Naive B cell (primary cell): ENCODE measurements at regions not wholly inside any gene's neighbourhood (a gene's known extent, or its start where the extent isn't known, plus 50 kb on each side); places are given as distances from the start of the nearest gene placed in this dataset.
"Not testable (repeated sequence)": the region's sequence is repeated elsewhere in the genome, so short reads cannot be mapped to it uniquely, and the experiment has no call there.

Experiments used
- ATAC-seq, 2 donors: fragments of 150-1000 bp; cut with Tn5 transposase; 2 replicates each; pipeline ENCODE4 v1.10.0; 2021; ENCODE audit warnings: low read depth in 2 of 2, mild to moderate bottlenecking in 2 of 2, moderate library complexity in 2 of 2
- DNase-seq: peaks from one replicate; pipeline ENCODE4 v3.0.0; 2022
- H3K27ac Mint-ChIP-seq, 6 donors: one replicate each; pipeline ENCODE4 v1.8.0; 2020 to 2022; ENCODE audit warnings: mild to moderate bottlenecking in 6 of 6, mixed read lengths in 6 of 6, moderate library complexity in 5 of 6, inconsistent platforms in 2 of 6
- H3K27me3 Mint-ChIP-seq, 3 donors: one replicate each; pipeline ENCODE4 v1.8.0; 2021 to 2022; ENCODE audit warnings: mixed read lengths in 3 of 3, mild to moderate bottlenecking in 1 of 3
- H3K36me3 Mint-ChIP-seq, 2 donors: one replicate each; pipeline ENCODE4 v1.8.0; 2020 to 2022; ENCODE audit warnings: mixed read lengths in 2 of 2, inconsistent platforms in 1 of 2, mild to moderate bottlenecking in 1 of 2
- H3K4me1 Mint-ChIP-seq, 3 donors: one replicate each; pipeline ENCODE4 v1.8.0; 2020 to 2022; ENCODE audit warnings: mixed read lengths in 3 of 3, inconsistent platforms in 1 of 3, mild to moderate bottlenecking in 1 of 3, moderate library complexity in 1 of 3
- H3K4me3 Mint-ChIP-seq, 8 donors: one replicate each; pipeline ENCODE4 v1.8.0; 2020 to 2022; ENCODE audit warnings: mild to moderate bottlenecking in 8 of 8, mixed read lengths in 8 of 8, moderate library complexity in 8 of 8, inconsistent platforms in 2 of 8
- H3K9me3 Mint-ChIP-seq, 7 donors: one replicate each; pipeline ENCODE4 v1.8.0; 2020 to 2022; ENCODE audit warnings: mixed read lengths in 7 of 7, mild to moderate bottlenecking in 5 of 7, inconsistent platforms in 2 of 7, moderate library complexity in 1 of 7

GRCh38 chr9:85162822-85163221, 493.3 kb downstream of the NTRK2 start:
- Mint-ChIP-seq H3K4me1 (no peaks in the 10 kb centered on the region), H3K27ac (no peak overlapping the region), H3K36me3 (no peaks in the 10 kb centered on the region), H3K9me3 (peaks cover 0 to 15% (median 1%) of the 10 kb centered on the region in 7 donors), H3K4me3 (no peak overlapping the region), H3K27me3 (no peaks in the 10 kb centered on the region)
- DNase-seq (no peak), ATAC-seq (no peak)

GRCh38 chr9:85160944-85161343, 491.4 kb downstream of the NTRK2 start:
- not testable (repeated sequence) for H3K4me1 Mint-ChIP-seq, H3K36me3 Mint-ChIP-seq, H3K27ac Mint-ChIP-seq, H3K4me3 Mint-ChIP-seq, DNase-seq, ATAC-seq, H3K27me3 Mint-ChIP-seq
- peaks cover 0 to 15% (median 1%) of the 10 kb centered on the region in 7 donors for H3K9me3 Mint-ChIP-seq

- Mint-ChIP-seq H3K4me1 (no peaks in the 10 kb centered on the region), H3K27ac (no peak overlapping the region), H3K27me3 (no peaks in the 10 kb centered on the region), H3K36me3 (no peaks in the 10 kb centered on the region), H3K9me3 (peaks cover 0 to 5% (median 1%) of the 10 kb centered on the region in 7 donors), H3K4me3 (no peak overlapping the region)
- ATAC-seq (no peak), DNase-seq (no peak)
Observed at GRCh38 chr9:85158512-85158911, 489.0 kb downstream of the NTRK2 start.

- ATAC-seq = no peak
- Mint-ChIP-seq H3K27me3 (no peaks in the 10 kb centered on the region), H3K36me3 (no peaks in the 10 kb centered on the region), H3K27ac (no peak overlapping the region), H3K9me3 (peaks cover 0 to 1% (median 0%) of the 10 kb centered on the region in 7 donors), H3K4me3 (no peak overlapping the region), H3K4me1 (no peaks in the 10 kb centered on the region)
- no peak for DNase-seq
Observed at GRCh38 chr9:85157772-85158171, 488.2 kb downstream of the NTRK2 start.

GRCh38 chr9:85156652-85157051, 487.1 kb downstream of the NTRK2 start:
- peaks cover 0 to 1% (median 0%) of the 10 kb centered on the region in 7 donors for H3K9me3 Mint-ChIP-seq
- no peaks in the 10 kb centered on the region for H3K4me1 Mint-ChIP-seq
- H3K27ac Mint-ChIP-seq = peak overlapping the region in 1 of 6 donors; percentile 59
- no peaks in the 10 kb centered on the region for H3K36me3 Mint-ChIP-seq
- no peaks in the 10 kb centered on the region for H3K27me3 Mint-ChIP-seq
- ATAC-seq (no peak), DNase-seq (no peak)
- no peak overlapping the region for H3K4me3 Mint-ChIP-seq

- ATAC-seq (no peak), DNase-seq (no peak)
- no peak overlapping the region for H3K4me3 Mint-ChIP-seq
- peaks cover 0 to 1% (median 0%) of the 10 kb centered on the region in 7 donors for H3K9me3 Mint-ChIP-seq
- H3K27me3 Mint-ChIP-seq = no peaks in the 10 kb centered on the region
- H3K4me1 Mint-ChIP-seq = no peaks in the 10 kb centered on the region
- H3K27ac Mint-ChIP-seq = no peak overlapping the region
- no peaks in the 10 kb centered on the region for H3K36me3 Mint-ChIP-seq
Observed at GRCh38 chr9:85155352-85155751, 485.8 kb downstream of the NTRK2 start.

- Mint-ChIP-seq H3K4me1 (no peaks in the 10 kb centered on the region), H3K9me3 (peaks cover 0 to 1% (median 0%) of the 10 kb centered on the region in 7 donors), H3K36me3 (no peaks in the 10 kb centered on the region), H3K4me3 (no peak overlapping the region), H3K27ac (no peak overlapping the region), H3K27me3 (peaks cover 0 to 6% (median 0%) of the 10 kb centered on the region in 3 donors)
- DNase-seq = no peak
- no peak for ATAC-seq
Observed at GRCh38 chr9:85151741-85152140, 482.2 kb downstream of the NTRK2 start.

GRCh38 chr9:85151162-85151561, 481.6 kb downstream of the NTRK2 start:
- DNase-seq (no peak), ATAC-seq (no peak)
- peaks cover 0 to 6% (median 0%) of the 10 kb centered on the region in 3 donors for H3K27me3 Mint-ChIP-seq
- no peak overlapping the region for H3K27ac Mint-ChIP-seq
- no peaks in the 10 kb centered on the region for H3K36me3 Mint-ChIP-seq
- H3K9me3 Mint-ChIP-seq = no peaks in the 10 kb centered on the region
- H3K4me1 Mint-ChIP-seq = no peaks in the 10 kb centered on the region
- H3K4me3 Mint-ChIP-seq = no peak overlapping the region

GRCh38 chr9:85147046-85147640, 477.6 kb downstream of the NTRK2 start:
- ATAC-seq = no peak
- peaks cover 0 to 2% (median 0%) of the 10 kb centered on the region in 7 donors for H3K9me3 Mint-ChIP-seq
- no peaks in the 10 kb centered on the region for H3K36me3 Mint-ChIP-seq

GRCh38 chr9:85142968-85143367, 473.4 kb downstream of the NTRK2 start:
- H3K27ac Mint-ChIP-seq = peak overlapping the region in 1 of 6 donors; percentile 69
- no peaks in the 10 kb centered on the region for H3K4me1 Mint-ChIP-seq
- H3K4me3 Mint-ChIP-seq = no peak overlapping the region
- H3K9me3 Mint-ChIP-seq = peaks cover 0 to 7% (median 0%) of the 10 kb centered on the region in 7 donors
- ATAC-seq (no peak), DNase-seq (no peak)
- H3K36me3 Mint-ChIP-seq = no peaks in the 10 kb centered on the region
- H3K27me3 Mint-ChIP-seq = peaks cover 0 to 6% (median 0%) of the 10 kb centered on the region in 3 donors

More at GRCh38 chr9:85147046-85147640, 477.6 kb downstream of the NTRK2 start:
- Mint-ChIP-seq H3K4me3 (peak overlapping the region in 1 of 8 donors; percentile 42), H3K27me3 (peaks cover 0 to 6% (median 0%) of the 10 kb centered on the region in 3 donors), H3K27ac (no peak overlapping the region), H3K4me1 (no peaks in the 10 kb centered on the region)
- no peak for DNase-seq

GRCh38 chr9:85142496-85142911, 473.0 kb downstream of the NTRK2 start:
- ATAC-seq (no peak), DNase-seq (no peak)
- H3K36me3 Mint-ChIP-seq = no peaks in the 10 kb centered on the region
- H3K9me3 Mint-ChIP-seq = peaks cover 0 to 7% (median 0%) of the 10 kb centered on the region in 7 donors
- no peaks in the 10 kb centered on the region for H3K4me1 Mint-ChIP-seq
- H3K4me3 Mint-ChIP-seq = no peak overlapping the region
- peaks cover 0 to 6% (median 0%) of the 10 kb centered on the region in 3 donors for H3K27me3 Mint-ChIP-seq
- no peak overlapping the region for H3K27ac Mint-ChIP-seq

GRCh38 chr9:85137696-85138095, 468.2 kb downstream of the NTRK2 start:
- ATAC-seq = no peak
- no peak overlapping the region for H3K27ac Mint-ChIP-seq
- H3K4me3 Mint-ChIP-seq = no peak overlapping the region
- no peaks in the 10 kb centered on the region for H3K4me1 Mint-ChIP-seq
- H3K36me3 Mint-ChIP-seq = no peaks in the 10 kb centered on the region
- peaks cover 0 to 8% (median 1%) of the 10 kb centered on the region in 7 donors for H3K9me3 Mint-ChIP-seq
- H3K27me3 Mint-ChIP-seq = no peaks in the 10 kb centered on the region
- no peak for DNase-seq

GRCh38 chr9:85136987-85137386, 467.5 kb downstream of the NTRK2 start:
- Mint-ChIP-seq H3K27ac (no peak overlapping the region), H3K36me3 (no peaks in the 10 kb centered on the region), H3K9me3 (peaks cover 0 to 14% (median 4%) of the 10 kb centered on the region in 7 donors), H3K27me3 (no peaks in the 10 kb centered on the region), H3K4me3 (no peak overlapping the region), H3K4me1 (no peaks in the 10 kb centered on the region)
- no peak for ATAC-seq
- no peak for DNase-seq

- H3K36me3 Mint-ChIP-seq = no peaks in the 10 kb centered on the region
- H3K4me1 Mint-ChIP-seq = no peaks in the 10 kb centered on the region
- peaks cover 0 to 14% (median 2%) of the 10 kb centered on the region in 7 donors for H3K9me3 Mint-ChIP-seq
- no peak overlapping the region for H3K27ac Mint-ChIP-seq
- H3K4me3 Mint-ChIP-seq = no peak overlapping the region
- no peaks in the 10 kb centered on the region for H3K27me3 Mint-ChIP-seq
- no peak for DNase-seq
- no peak for ATAC-seq
Observed at GRCh38 chr9:85136507-85136906, 467.0 kb downstream of the NTRK2 start.
